Putamen (tissue), 1 donor: ENCODE measurements at regions not wholly inside any gene's neighbourhood (a gene's known extent, or its start where the extent isn't known, plus 50 kb on each side); places are given as distances from the start of the nearest gene placed in this dataset.

Experiments used
- DNase-seq: peaks from one replicate; pipeline ENCODE4 v3.0.0-alpha.2; 2016; ENCODE audit warnings: low spot score

- DNase-seq = no peak
These were observed 63.2 kb upstream of the SLC4A4 start for GRCh38 chr4:71275570-71275969.

- DNase-seq = no peak
These were observed 61.5 kb upstream of the SLC4A4 start for GRCh38 chr4:71277353-71277752.

GRCh38 chr4:71283642-71284257, 55.1 kb upstream of the SLC4A4 start:
- DNase-seq = no peak

GRCh38 chr4:71287305-71287704, 51.5 kb upstream of the SLC4A4 start:
- no peak for DNase-seq

GRCh38 chr4:71288875-71289274, 49.9 kb upstream of the SLC4A4 start:
- DNase-seq = no peak
